H1 (cell line): ENCODE measurements at regions not wholly inside any gene's neighbourhood (a gene's known extent, or its start where the extent isn't known, plus 50 kb on each side); places are given as distances from the start of the nearest gene placed in this dataset.

ENCODE experiments used
- CTCF ChIA-PET: fragments of 300-600 bp; sonication (Branson Sonifier 250); formaldehyde crosslinking; loops from one replicate; lab custom pipeline; 2021; ENCODE audit not compliant: partially characterized antibody; lab: Charles Lee
- POLR2A ChIA-PET: fragments of 300-600 bp; sonication (Branson Sonifier 250); formaldehyde crosslinking; loops from one replicate; lab custom pipeline; 2021; ENCODE audit warnings: inconsistent platforms; ENCODE audit not compliant: partially characterized antibody; lab: Charles Lee
- DNase-seq, 2 experiments: peaks; one replicate each; pipeline versions ENCODE4 v3.0.0 to v3.0.0-alpha.2; 2010 to 2022; ENCODE audit warnings: low spot score in 2 of 2, low read depth in 1 of 2, mixed read lengths in 1 of 2
- FAIRE-seq: peaks from 2 replicates; lab custom pipeline; 2011; peaks lifted over from hg19 to GRCh38; lab: Jason Lieb, UNC
- H2AFZ ChIP-seq: 2 replicates; pipeline ENCODE4 v1.8.1; 2012; ENCODE audit warnings: low read length, inconsistent platforms
- H2AK5ac ChIP-seq: 2 replicates; pipeline ENCODE4 v1.6.1; 2013; ENCODE audit warnings: low read depth, low read length
- H2BK120ac ChIP-seq: replicated peaks from 2 replicates; pipeline ENCODE3; 2013; ENCODE audit warnings: low read depth, low read length, inconsistent platforms
- H2BK12ac ChIP-seq: 2 replicates; pipeline ENCODE4 v1.6.1; 2013; ENCODE audit warnings: low read depth, low read length
- H2BK15ac ChIP-seq: 2 replicates; pipeline ENCODE4 v1.6.1; 2013; ENCODE audit warnings: low read length
- H2BK20ac ChIP-seq: 2 replicates; pipeline ENCODE4 v1.6.1; 2013; ENCODE audit warnings: low read length
- H2BK5ac ChIP-seq: 2 replicates; pipeline ENCODE4 v1.6.1; 2013; ENCODE audit warnings: low read depth, low read length
- H3K14ac ChIP-seq: 2 replicates; pipeline ENCODE4 v1.6.1; 2013; ENCODE audit warnings: inconsistent platforms; ENCODE audit not compliant: insufficient read length
- H3K18ac ChIP-seq: 2 replicates; pipeline ENCODE4 v1.6.1; 2013; ENCODE audit warnings: low read length; ENCODE audit errors: extremely low read depth
- H3K23ac ChIP-seq: 2 replicates; pipeline ENCODE4 v1.6.1; 2013; ENCODE audit warnings: inconsistent platforms; ENCODE audit not compliant: insufficient read length
- H3K23me2 ChIP-seq: 2 replicates; pipeline ENCODE4 v1.6.1; 2013; ENCODE audit warnings: low read depth, low read length
- H3K27ac ChIP-seq: 2 replicates; pipeline ENCODE4 v1.6.1; 2011; ENCODE audit warnings: low read depth, low read length, inconsistent platforms
- H3K27me3 ChIP-seq, 4 experiments: replicated peaks in 1 of 4; 1 replicate in 1 of 4; 2 replicates in 3 of 4; pipeline versions ENCODE4 v1.6.1 to v1.8.1; 2011 to 2013; ENCODE audit warnings: low read length in 3 of 4, mild to moderate bottlenecking in 3 of 4, inconsistent platforms in 2 of 4, mixed read lengths in 2 of 4, moderate library complexity in 1 of 4; ENCODE audit not compliant: control insufficient read depth in 3 of 4, insufficient read depth in 3 of 4; ENCODE audit errors: extremely low read depth in 1 of 4
- H3K36me3 ChIP-seq, 4 experiments: 2 replicates each; pipeline versions ENCODE4 v1.6.1 to v1.8.1; 2011 to 2013; ENCODE audit warnings: mild to moderate bottlenecking in 4 of 4, low read length in 3 of 4, moderate library complexity in 2 of 4, control low read depth in 1 of 4, inconsistent platforms in 1 of 4; ENCODE audit not compliant: insufficient read depth in 4 of 4, control insufficient read depth in 2 of 4
- H3K4ac ChIP-seq: replicated peaks from 2 replicates; pipeline ENCODE3; 2013; ENCODE audit warnings: low read length, low read depth, mixed read lengths, inconsistent platforms; ENCODE audit not compliant: insufficient read length
- H3K4me1 ChIP-seq, 4 experiments: replicated peaks in 1 of 4; 1 replicate in 1 of 4; 2 replicates in 3 of 4; pipeline versions ENCODE4 v1.6.1 to v1.8.1; 2011 to 2013; ENCODE audit warnings: low read length in 3 of 4, inconsistent platforms in 2 of 4, mixed read lengths in 1 of 4; ENCODE audit not compliant: insufficient read depth in 4 of 4, control insufficient read depth in 3 of 4
- H3K4me2 ChIP-seq, 2 experiments: 2 replicates each; pipeline versions ENCODE4 v1.6.1 to v1.8.1; 2011 to 2013; ENCODE audit warnings: low read depth in 2 of 2, low read length in 2 of 2, control low read depth in 1 of 2, inconsistent platforms in 1 of 2, mild to moderate bottlenecking in 1 of 2; ENCODE audit not compliant: insufficient read depth in 1 of 2
- H3K4me3 ChIP-seq, 4 experiments: fragments of 200-600, 300-600 bp in 1 of 4; sonication (generic), shearing (Covaris generic), sonication (Bioruptor Twin) in 1 of 4; 2 replicates each; pipeline versions ENCODE4 v1.5.1 to v1.8.1; 2011 to 2016; ENCODE audit warnings: low read length in 4 of 4, low read depth in 3 of 4, control low read depth in 2 of 4, inconsistent platforms in 2 of 4, mild to moderate bottlenecking in 2 of 4, mixed read lengths in 1 of 4, moderate library complexity in 1 of 4; ENCODE audit not compliant: insufficient read depth in 2 of 4; ENCODE audit errors: extremely low read depth in 1 of 4
- H3K56ac ChIP-seq: replicated peaks from 2 replicates; pipeline ENCODE3; 2013; ENCODE audit warnings: low read depth, mild to moderate bottlenecking, mixed read lengths, low read length, inconsistent platforms; ENCODE audit not compliant: insufficient read length
- H3K79me1 ChIP-seq: 2 replicates; pipeline ENCODE4 v1.6.1; 2013; ENCODE audit warnings: low read depth, low read length, control low read depth
- H3K79me2 ChIP-seq, 2 experiments: 2 replicates each; pipeline versions ENCODE4 v1.6.1 to v1.8.1; 2012 to 2013; ENCODE audit warnings: low read length in 2 of 2, mild to moderate bottlenecking in 2 of 2, inconsistent platforms in 1 of 2; ENCODE audit not compliant: insufficient read depth in 2 of 2, control insufficient read depth in 1 of 2
- H3K9ac ChIP-seq, 4 experiments: replicated peaks in 1 of 4; 1 replicate in 1 of 4; 2 replicates in 3 of 4; pipeline versions ENCODE4 v1.6.1 to v1.8.1; 2011 to 2013; ENCODE audit warnings: low read depth in 3 of 4, low read length in 3 of 4, control low read depth in 2 of 4, mild to moderate bottlenecking in 2 of 4, moderate library complexity in 2 of 4, inconsistent platforms in 1 of 4; ENCODE audit errors: extremely low read depth in 1 of 4
- H3K9me3 ChIP-seq, 2 experiments: 2 replicates each; pipeline versions ENCODE4 v1.6.1 to v1.8.1; 2012 to 2013; ENCODE audit warnings: mild to moderate bottlenecking in 2 of 2, moderate library complexity in 2 of 2, control low read depth in 1 of 2, inconsistent platforms in 1 of 2, low read depth in 1 of 2, low read length in 1 of 2, mixed read lengths in 1 of 2; ENCODE audit not compliant: insufficient read depth in 2 of 2
- H4K20me1 ChIP-seq, 2 experiments: replicated peaks in 1 of 2; 2 replicates each; pipeline versions ENCODE3 to v1.8.1; 2011 to 2013; ENCODE audit warnings: inconsistent platforms in 2 of 2, low read length in 2 of 2, mild to moderate bottlenecking in 1 of 2; ENCODE audit not compliant: insufficient read depth in 2 of 2, control insufficient read depth in 1 of 2
- H4K5ac ChIP-seq: 2 replicates; pipeline ENCODE4 v1.6.1; 2013; ENCODE audit warnings: low read length, low read depth, mixed read lengths, inconsistent platforms; ENCODE audit not compliant: insufficient read length
- H4K8ac ChIP-seq: 2 replicates; pipeline ENCODE4 v1.8.0; 2013; ENCODE audit warnings: mild to moderate bottlenecking, moderate library complexity, low read length, inconsistent platforms; ENCODE audit not compliant: insufficient read depth; ENCODE audit errors: extremely low read depth
- H4K91ac ChIP-seq: replicated peaks from 2 replicates; pipeline ENCODE3; 2013; ENCODE audit warnings: low read length, mixed read lengths, inconsistent platforms; ENCODE audit not compliant: insufficient read length
- CHD2 ChIP-seq: IDR thresholded peaks from 2 replicates; pipeline ENCODE4 v1.6.1; 2012; ENCODE audit warnings: low read length, improper control_type of control experiment
- HDAC2 ChIP-seq, 2 experiments: fragments of 300-600 bp in 1 of 2; sonication (generic) in 1 of 2; IDR thresholded peaks; 2 replicates each; pipeline ENCODE4 v1.6.1; 2011 to 2012; ENCODE audit warnings: low read depth in 2 of 2, low read length in 2 of 2, mild to moderate bottlenecking in 2 of 2, moderate library complexity in 2 of 2, borderline replicate concordance in 1 of 2, inconsistent platforms in 1 of 2
- KDM1A ChIP-seq: fragments of 200-600, 300-600 bp; sonication (generic); IDR thresholded peaks from 2 replicates; pipeline ENCODE4 v1.7.1; 2016; ENCODE audit warnings: mild to moderate bottlenecking, low read length, borderline replicate concordance
- WGBS, 2 experiments: shearing (Covaris generic) in 1 of 2; methylation state at CpG; one replicate each; pipeline versions ENCODE4 v1.1.6 to v1.1.7; 2013 to 2015; ENCODE audit warnings: low lambda C conversion rate in 2 of 2, mixed read lengths in 2 of 2, inconsistent platforms in 1 of 2, low coverage in 1 of 2, missing lambda C conversion rate in 1 of 2; ENCODE audit not compliant: insufficient replicate concordance in 2 of 2, insufficient coverage in 1 of 2, insufficient read length in 1 of 2; ENCODE audit errors: extremely low coverage in 1 of 2, missing lambda C conversion rate in 1 of 2; 5-methylcytosine and 5-hydroxymethylcytosine counted together

GRCh38 chr16:85326113-85326793 is 214.0 kb upstream of the CIBAR2 start:
- Histone ChIP-seq H3K36me3 (no peaks in the 10 kb centered on the region), H4K91ac (peak overlapping the region; percentile 50), H3K4me3 (no peak overlapping the region), H3K14ac (no peak overlapping the region), H3K79me1 (no peaks in the 10 kb centered on the region), H2BK15ac (no peak overlapping the region), H3K9me3 (no peaks in the 10 kb centered on the region), H3K79me2 (no peaks in the 10 kb centered on the region), H3K4ac (no peak overlapping the region), H3K27me3 (peaks cover 0 to 17% (median 11%) of the 10 kb centered on the region in 4 experiments; a peak in 6 of 7 replicates), H3K23me2 (no peaks in the 10 kb centered on the region; the same call in 1 of the 2 replicates), H3K23ac (no peak overlapping the region), H3K4me2 (no peak overlapping the region; a peak in 1 of 4 replicates), H3K56ac (no peak overlapping the region), H4K20me1 (peaks cover 2% of the 10 kb centered on the region in 2 experiments), H3K18ac (peak overlapping the region; percentile 84), H2BK12ac (peak overlapping the region; percentile 32; the same call in 1 of the 2 replicates), H2BK120ac (peak overlapping the region; percentile 36), H2BK5ac (peak overlapping the region; percentile 26; the same call in 1 of the 2 replicates), H2AK5ac (peak overlapping the region; percentile 94; the same call in 1 of the 2 replicates), H2AFZ (no peak overlapping the region), H3K27ac (no peak overlapping the region), H4K5ac (no peak overlapping the region), H3K9ac (no peak overlapping the region; a peak in 1 of 7 replicates), H2BK20ac (peak overlapping the region; percentile 29; the same call in 1 of the 2 replicates), H4K8ac (no peak overlapping the region), H3K4me1 (peaks cover 4 to 29% (median 25%) of the 10 kb centered on the region in 4 experiments)
- FAIRE-seq = no peak
- TF ChIP-seq KDM1A (peak; percentile 91), CHD2 (no peak), HDAC2 (IDR thresholded peaks at IDR 0.05; ENCODE audit: borderline replicate concordance in 1 of 2, low read depth in 2 of 2, low read length in 2 of 2) (0 out of 4 replicates have a peak, but pooled peaks of 1 of the 2 experiments have one; percentile 27)
- DNase-seq = no peak
- POLR2A ChIA-PET = interaction anchor here (1.0 kb wide), 1 partner anchor 14 kb away, joined by 3 read pairs; no protein-coding TSS in a partner anchor
- CTCF ChIA-PET = interaction anchor here (0.8 to 3.0 kb wide), 11 partner anchors 8 to 138 kb away, joined by 3 to 12 read pairs (median 4); no protein-coding TSS in a partner anchor
- 83% methylated on average over 12 of the region's 12 CpGs; no CpG with 5 or more reads in 1 of the 2 experiments for WGBS, 2 experiments
